GM23338 (cell line): ENCODE measurements at regions not wholly inside any gene's neighbourhood (a gene's known extent, or its start where the extent isn't known, plus 50 kb on each side); places are given as distances from the start of the nearest gene placed in this dataset.

Experiments used
- CREB1 ChIP-seq: fragments of 250-450 bp; sonication (Bioruptor Pico); IDR thresholded peaks from 2 replicates; pipeline ENCODE4 v1.5.0; 2020; ENCODE audit warnings: low read depth, mild to moderate bottlenecking, moderate library complexity
- EZH2phosphoT487 ChIP-seq: fragments of 200-600 bp; sonication (generic); IDR thresholded peaks from one replicate; pipeline ENCODE4 v1.8.1; 2018; ENCODE audit warnings: antibody characterized with exemption; ENCODE audit not compliant: unreplicated experiment
- JUNB ChIP-seq: IDR thresholded peaks from one replicate; pipeline ENCODE4 v1.6.1; 2016; ENCODE audit warnings: antibody characterized with exemption; ENCODE audit not compliant: unreplicated experiment
- NANOG ChIP-seq: IDR thresholded peaks from 2 replicates; pipeline ENCODE4 v1.6.1; 2016; ENCODE audit warnings: antibody characterized with exemption, borderline replicate concordance
- POLR2AphosphoS5 ChIP-seq: IDR thresholded peaks from 2 replicates; pipeline ENCODE4 v1.6.1; 2016; ENCODE audit warnings: antibody characterized with exemption, low read depth
- REST ChIP-seq: IDR thresholded peaks from one replicate; pipeline ENCODE4 v1.6.1; 2018; ENCODE audit warnings: antibody characterized with exemption; ENCODE audit not compliant: unreplicated experiment
- STAT1 ChIP-seq: IDR thresholded peaks from one replicate; pipeline ENCODE4 v1.6.1; 2016; ENCODE audit warnings: antibody characterized with exemption; ENCODE audit not compliant: unreplicated experiment
- ZNF114 ChIP-seq: fragments of 250-450 bp; sonication (Bioruptor Pico); IDR thresholded peaks from 2 replicates; pipeline ENCODE4 v1.5.0; 2020; ENCODE audit warnings: mild to moderate bottlenecking, moderate library complexity
- TF ChIP-seq, protein P1 (sequence below), 2 experiments: fragments of 200-600 bp in 1 of 2; sonication (generic) in 1 of 2; conservative IDR thresholded peaks; 2 replicates each; pipeline versions ENCODE4 v1.5.1 to v1.6.1; 2016 to 2017; ENCODE audit warnings: antibody characterized with exemption in 2 of 2, low read depth in 2 of 2, mild to moderate bottlenecking in 2 of 2, moderate library complexity in 1 of 2

GRCh38 chr10:10852464-10852863 is 165.2 kb upstream of the CELF2 start:
- TF ChIP-seq POLR2AphosphoS5 (no peak), CREB1 (no peak), REST (no peak), JUNB (no peak), STAT1 (no peak), EZH2phosphoT487 (no peak), NANOG (no peak), ZNF114 (CRISPR knock-in tag) (no peak)
- TF ChIP-seq, protein P1, sequence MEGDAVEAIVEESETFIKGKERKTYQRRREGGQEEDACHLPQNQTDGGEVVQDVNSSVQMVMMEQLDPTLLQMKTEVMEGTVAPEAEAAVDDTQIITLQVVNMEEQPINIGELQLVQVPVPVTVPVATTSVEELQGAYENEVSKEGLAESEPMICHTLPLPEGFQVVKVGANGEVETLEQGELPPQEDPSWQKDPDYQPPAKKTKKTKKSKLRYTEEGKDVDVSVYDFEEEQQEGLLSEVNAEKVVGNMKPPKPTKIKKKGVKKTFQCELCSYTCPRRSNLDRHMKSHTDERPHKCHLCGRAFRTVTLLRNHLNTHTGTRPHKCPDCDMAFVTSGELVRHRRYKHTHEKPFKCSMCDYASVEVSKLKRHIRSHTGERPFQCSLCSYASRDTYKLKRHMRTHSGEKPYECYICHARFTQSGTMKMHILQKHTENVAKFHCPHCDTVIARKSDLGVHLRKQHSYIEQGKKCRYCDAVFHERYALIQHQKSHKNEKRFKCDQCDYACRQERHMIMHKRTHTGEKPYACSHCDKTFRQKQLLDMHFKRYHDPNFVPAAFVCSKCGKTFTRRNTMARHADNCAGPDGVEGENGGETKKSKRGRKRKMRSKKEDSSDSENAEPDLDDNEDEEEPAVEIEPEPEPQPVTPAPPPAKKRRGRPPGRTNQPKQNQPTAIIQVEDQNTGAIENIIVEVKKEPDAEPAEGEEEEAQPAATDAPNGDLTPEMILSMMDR (conservative IDR thresholded peaks at IDR 0.05; ENCODE audit: low read depth in 2 of 2) = no peak
